HL-60 (cell line): ENCODE measurements at regions not wholly inside any gene's neighbourhood (a gene's known extent, or its start where the extent isn't known, plus 50 kb on each side); places are given as distances from the start of the nearest gene placed in this dataset.

Source experiments
- DNase-seq, 2 experiments: peaks; one replicate each; pipeline ENCODE4 v3.0.0-alpha.2; 2010 to 2020; ENCODE audit warnings: low read depth in 1 of 2, low spot score in 1 of 2
- H3K27ac ChIP-seq: fragments of 250-450 bp; sonication (Bioruptor Pico); replicated peaks from 2 replicates; pipeline ENCODE4 v1.5.1; 2020; ENCODE audit warnings: mild to moderate bottlenecking, moderate library complexity
- H3K27me3 ChIP-seq: fragments of 250-450 bp; sonication (Bioruptor Pico); 2 replicates; pipeline ENCODE4 v1.5.1; 2021; ENCODE audit warnings: mild to moderate bottlenecking, moderate library complexity; ENCODE audit not compliant: insufficient read depth, poor library complexity, severe bottlenecking
- H3K4me3 ChIP-seq: replicated peaks from 2 replicates; pipeline ENCODE4 v1.5.1; 2011; ENCODE audit warnings: mild to moderate bottlenecking, control low read depth, low read length; ENCODE audit not compliant: insufficient read depth
- GABPA ChIP-seq: IDR thresholded peaks from 2 replicates; pipeline ENCODE4 v1.6.1; 2012; ENCODE audit warnings: low read depth
- POLR2AphosphoS5 ChIP-seq: IDR thresholded peaks from 2 replicates; pipeline ENCODE4 v1.6.1; 2012; ENCODE audit warnings: low read depth
- SPI1 ChIP-seq: IDR thresholded peaks from 2 replicates; pipeline ENCODE4 v1.6.1; 2012; ENCODE audit warnings: low read depth, mild to moderate bottlenecking, borderline replicate concordance
- TF ChIP-seq, protein P1 (sequence below): IDR thresholded peaks from 2 replicates; pipeline ENCODE4 v1.6.1; 2012; ENCODE audit warnings: low read depth; ENCODE audit not compliant: insufficient replicate concordance
- TF ChIP-seq, protein P2 (sequence below): IDR thresholded peaks from one replicate; pipeline ENCODE4 v1.5.1; 2011; ENCODE audit warnings: low read length, control low read depth, inconsistent platforms; ENCODE audit not compliant: insufficient read depth

DNA sequence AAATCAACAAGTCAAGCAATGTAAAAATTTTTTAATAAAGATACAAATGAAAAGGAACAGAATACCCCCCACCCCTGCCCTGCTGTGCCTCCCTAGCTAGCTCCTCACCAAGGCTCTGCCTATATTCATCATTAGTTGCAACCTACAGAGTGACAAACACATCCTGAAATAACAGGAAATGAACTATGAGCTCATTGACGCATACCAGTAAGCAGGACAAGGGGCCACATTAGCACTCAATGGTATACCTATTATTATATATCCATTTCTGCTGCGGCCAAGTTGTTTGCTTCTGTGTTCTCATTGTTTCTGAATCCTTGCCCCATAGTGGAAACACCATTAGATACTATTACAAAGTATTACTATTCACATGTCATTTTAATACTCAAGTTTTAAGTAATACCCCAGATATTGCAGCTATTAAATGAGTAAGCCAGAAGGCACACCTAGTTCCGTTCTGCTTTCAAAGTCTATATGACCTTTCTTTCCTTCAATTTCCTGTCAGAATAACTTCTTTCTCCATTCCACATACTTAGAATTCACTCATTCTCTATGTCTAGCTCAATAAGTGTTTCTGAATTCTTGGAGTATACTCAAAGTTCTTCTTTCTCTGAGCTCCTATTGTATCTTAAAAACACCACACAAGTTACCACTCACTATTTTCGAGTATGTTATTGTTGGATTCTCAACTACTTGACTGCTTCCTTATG is 1214.9 kb downstream of the PLA2G4A start:
- H3K27me3 ChIP-seq = no peaks in the 10 kb centered on the region
- no peak overlapping the region for H3K27ac ChIP-seq
- DNase-seq = no peak
- no peak overlapping the region for H3K4me3 ChIP-seq
- TF ChIP-seq, protein P1, sequence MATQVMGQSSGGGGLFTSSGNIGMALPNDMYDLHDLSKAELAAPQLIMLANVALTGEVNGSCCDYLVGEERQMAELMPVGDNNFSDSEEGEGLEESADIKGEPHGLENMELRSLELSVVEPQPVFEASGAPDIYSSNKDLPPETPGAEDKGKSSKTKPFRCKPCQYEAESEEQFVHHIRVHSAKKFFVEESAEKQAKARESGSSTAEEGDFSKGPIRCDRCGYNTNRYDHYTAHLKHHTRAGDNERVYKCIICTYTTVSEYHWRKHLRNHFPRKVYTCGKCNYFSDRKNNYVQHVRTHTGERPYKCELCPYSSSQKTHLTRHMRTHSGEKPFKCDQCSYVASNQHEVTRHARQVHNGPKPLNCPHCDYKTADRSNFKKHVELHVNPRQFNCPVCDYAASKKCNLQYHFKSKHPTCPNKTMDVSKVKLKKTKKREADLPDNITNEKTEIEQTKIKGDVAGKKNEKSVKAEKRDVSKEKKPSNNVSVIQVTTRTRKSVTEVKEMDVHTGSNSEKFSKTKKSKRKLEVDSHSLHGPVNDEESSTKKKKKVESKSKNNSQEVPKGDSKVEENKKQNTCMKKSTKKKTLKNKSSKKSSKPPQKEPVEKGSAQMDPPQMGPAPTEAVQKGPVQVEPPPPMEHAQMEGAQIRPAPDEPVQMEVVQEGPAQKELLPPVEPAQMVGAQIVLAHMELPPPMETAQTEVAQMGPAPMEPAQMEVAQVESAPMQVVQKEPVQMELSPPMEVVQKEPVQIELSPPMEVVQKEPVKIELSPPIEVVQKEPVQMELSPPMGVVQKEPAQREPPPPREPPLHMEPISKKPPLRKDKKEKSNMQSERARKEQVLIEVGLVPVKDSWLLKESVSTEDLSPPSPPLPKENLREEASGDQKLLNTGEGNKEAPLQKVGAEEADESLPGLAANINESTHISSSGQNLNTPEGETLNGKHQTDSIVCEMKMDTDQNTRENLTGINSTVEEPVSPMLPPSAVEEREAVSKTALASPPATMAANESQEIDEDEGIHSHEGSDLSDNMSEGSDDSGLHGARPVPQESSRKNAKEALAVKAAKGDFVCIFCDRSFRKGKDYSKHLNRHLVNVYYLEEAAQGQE = no peak
- TF ChIP-seq, protein P2, sequence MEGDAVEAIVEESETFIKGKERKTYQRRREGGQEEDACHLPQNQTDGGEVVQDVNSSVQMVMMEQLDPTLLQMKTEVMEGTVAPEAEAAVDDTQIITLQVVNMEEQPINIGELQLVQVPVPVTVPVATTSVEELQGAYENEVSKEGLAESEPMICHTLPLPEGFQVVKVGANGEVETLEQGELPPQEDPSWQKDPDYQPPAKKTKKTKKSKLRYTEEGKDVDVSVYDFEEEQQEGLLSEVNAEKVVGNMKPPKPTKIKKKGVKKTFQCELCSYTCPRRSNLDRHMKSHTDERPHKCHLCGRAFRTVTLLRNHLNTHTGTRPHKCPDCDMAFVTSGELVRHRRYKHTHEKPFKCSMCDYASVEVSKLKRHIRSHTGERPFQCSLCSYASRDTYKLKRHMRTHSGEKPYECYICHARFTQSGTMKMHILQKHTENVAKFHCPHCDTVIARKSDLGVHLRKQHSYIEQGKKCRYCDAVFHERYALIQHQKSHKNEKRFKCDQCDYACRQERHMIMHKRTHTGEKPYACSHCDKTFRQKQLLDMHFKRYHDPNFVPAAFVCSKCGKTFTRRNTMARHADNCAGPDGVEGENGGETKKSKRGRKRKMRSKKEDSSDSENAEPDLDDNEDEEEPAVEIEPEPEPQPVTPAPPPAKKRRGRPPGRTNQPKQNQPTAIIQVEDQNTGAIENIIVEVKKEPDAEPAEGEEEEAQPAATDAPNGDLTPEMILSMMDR = no peak
- TF ChIP-seq POLR2AphosphoS5 = no peak
- no peak for TF ChIP-seq SPI1
- TF ChIP-seq GABPA = no peak

DNA sequence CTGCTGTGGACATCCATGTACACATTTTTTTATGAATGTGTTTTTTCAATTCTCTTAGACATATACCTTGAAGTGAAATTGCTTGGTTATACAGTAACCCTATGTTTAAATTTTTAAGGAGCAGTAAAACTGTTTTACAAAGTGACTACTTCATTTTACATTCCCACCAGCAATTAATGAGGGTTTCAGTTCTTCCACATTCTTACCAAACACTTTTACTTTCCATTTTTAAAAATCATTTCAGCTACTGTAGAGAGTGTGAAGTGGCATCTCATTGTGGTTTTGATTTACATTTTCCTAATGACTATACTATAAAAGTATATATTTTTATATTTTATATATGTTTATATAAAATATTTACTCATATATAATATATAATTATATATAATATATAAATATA is 1221.5 kb downstream of the PLA2G4A start:
- no peak for TF ChIP-seq GABPA
- no peak for TF ChIP-seq POLR2AphosphoS5
- TF ChIP-seq, protein P2 = no peak
- TF ChIP-seq, protein P1 = no peak
- no peak for TF ChIP-seq SPI1
- no peak overlapping the region for H3K27ac ChIP-seq

DNA sequence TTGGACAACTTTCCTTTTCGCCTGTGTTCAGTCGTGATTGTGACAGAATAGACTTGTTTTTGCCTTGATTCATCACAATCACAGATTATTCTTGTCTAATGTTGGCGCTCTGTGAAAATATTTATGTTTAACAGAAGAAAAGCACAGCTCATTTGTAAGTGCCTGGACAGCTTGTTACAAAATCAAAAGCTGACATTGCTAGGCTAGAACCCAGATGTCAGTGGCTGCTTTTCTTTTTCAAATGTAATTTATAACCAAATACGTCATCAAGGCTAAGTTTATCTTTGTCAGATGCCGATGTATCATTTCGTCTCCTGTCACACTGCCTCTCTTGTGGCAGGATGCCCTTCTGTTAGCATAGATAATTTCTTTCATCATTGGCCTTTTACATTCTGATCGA is 1227.3 kb downstream of the PLA2G4A start:
- Histone ChIP-seq H3K27ac (no peak overlapping the region), H3K4me3 (no peak overlapping the region), H3K27me3 (no peaks in the 10 kb centered on the region)
- DNase-seq = no peak
- TF ChIP-seq GABPA (no peak), POLR2AphosphoS5 (no peak), SPI1 (no peak)
- TF ChIP-seq, protein P1 = no peak
- TF ChIP-seq, protein P2 = no peak

More for the DNA sequence above, 1221.5 kb downstream of the PLA2G4A start:
- no peaks in the 10 kb centered on the region for H3K27me3 ChIP-seq
- DNase-seq = no peak
- H3K4me3 ChIP-seq = no peak overlapping the region
